ENCODE measurements at regions not wholly inside any gene's neighbourhood (a gene's known extent, or its start where the extent isn't known, plus 50 kb on each side); places are given as distances from the start of the nearest gene placed in this dataset.

DNA sequence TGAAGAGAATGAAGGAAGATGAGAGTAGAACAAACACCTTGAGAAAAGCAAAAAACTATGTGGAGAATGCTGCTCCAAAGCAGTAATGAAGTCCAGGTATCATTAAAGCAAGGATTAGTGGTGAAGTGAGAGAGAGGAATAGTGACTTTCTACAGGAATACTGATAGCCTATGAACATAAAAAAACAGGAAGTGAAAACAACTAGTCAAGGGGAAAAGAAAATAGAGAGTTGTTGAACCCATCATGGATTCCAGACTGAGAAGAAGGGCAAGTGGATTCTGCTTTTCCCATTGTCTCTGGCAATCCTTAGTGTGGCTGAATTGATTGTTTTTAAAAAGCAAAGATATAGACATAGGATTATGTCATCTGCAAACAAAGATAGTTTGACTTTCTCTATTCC, 119.9 kb upstream of the LHX8 start:
- Mint-ChIP-seq H3K4me1 (ENCODE audit: low read depth) (no peaks in the 10 kb centered on the region), H3K9me3 (peaks cover 11% of the 10 kb centered on the region), H3K36me3 (ENCODE audit: low read depth) (no peaks in the 10 kb centered on the region), H3K27me3 (no peaks in the 10 kb centered on the region), H3K27ac (no peak overlapping the region), H3K4me3 (no peak overlapping the region)
- Histone ChIP-seq H3K4me3 (ENCODE audit: low read length) (no peak overlapping the region), H3K36me3 (ENCODE audit: insufficient read depth, low read length) (no peaks in the 10 kb centered on the region), H3K27ac (ENCODE audit: low read depth in 1 of 2, low read length in 2 of 2) (no peak overlapping the region), H3K9me3 (ENCODE audit: control insufficient read depth in 1 of 2, insufficient read depth in 1 of 2, low read length in 2 of 2) (peaks cover 0 to 4% of the 10 kb centered on the region in 2 experiments), H3K4me1 (ENCODE audit: insufficient read depth, low read length) (no peaks in the 10 kb centered on the region), H3K27me3 (ENCODE audit: control insufficient read depth in 1 of 2, insufficient read depth in 2 of 2, low read length in 2 of 2) (no peaks in the 10 kb centered on the region)
- CTCF ChIA-PET: no interaction called here
- TF ChIP-seq, protein P1, sequence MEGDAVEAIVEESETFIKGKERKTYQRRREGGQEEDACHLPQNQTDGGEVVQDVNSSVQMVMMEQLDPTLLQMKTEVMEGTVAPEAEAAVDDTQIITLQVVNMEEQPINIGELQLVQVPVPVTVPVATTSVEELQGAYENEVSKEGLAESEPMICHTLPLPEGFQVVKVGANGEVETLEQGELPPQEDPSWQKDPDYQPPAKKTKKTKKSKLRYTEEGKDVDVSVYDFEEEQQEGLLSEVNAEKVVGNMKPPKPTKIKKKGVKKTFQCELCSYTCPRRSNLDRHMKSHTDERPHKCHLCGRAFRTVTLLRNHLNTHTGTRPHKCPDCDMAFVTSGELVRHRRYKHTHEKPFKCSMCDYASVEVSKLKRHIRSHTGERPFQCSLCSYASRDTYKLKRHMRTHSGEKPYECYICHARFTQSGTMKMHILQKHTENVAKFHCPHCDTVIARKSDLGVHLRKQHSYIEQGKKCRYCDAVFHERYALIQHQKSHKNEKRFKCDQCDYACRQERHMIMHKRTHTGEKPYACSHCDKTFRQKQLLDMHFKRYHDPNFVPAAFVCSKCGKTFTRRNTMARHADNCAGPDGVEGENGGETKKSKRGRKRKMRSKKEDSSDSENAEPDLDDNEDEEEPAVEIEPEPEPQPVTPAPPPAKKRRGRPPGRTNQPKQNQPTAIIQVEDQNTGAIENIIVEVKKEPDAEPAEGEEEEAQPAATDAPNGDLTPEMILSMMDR (IDR thresholded peaks at IDR 0.05): no peak
- POLR2A ChIA-PET: no interaction called here
- DNase-seq: no peak
- no peak for ATAC-seq (ENCODE audit: poor library complexity)
- intact Hi-C loops (cut with DNase I, micrococcal nuclease): no loop called here

DNA sequence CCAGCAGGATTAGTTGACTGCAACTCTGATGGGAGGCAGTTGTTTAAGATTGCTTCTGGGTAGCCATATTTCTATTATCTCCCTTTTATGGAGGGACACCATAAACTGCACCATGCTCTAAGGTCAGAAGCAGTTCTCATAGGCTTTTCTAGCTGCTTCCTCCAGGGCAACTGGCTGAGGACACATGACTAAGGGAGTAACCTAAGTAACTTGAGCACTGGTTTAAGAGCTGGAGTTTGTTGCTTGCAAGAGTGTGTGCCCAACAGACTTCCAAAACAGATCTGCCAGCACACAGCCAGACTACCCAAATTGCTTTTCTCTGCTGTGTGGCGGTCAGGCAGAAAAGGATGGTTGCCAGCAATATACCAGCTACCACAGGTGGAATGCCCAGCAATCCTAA, 111.2 kb upstream of the LHX8 start:
- Histone ChIP-seq H3K36me3 (ENCODE audit: insufficient read depth, low read length) (no peaks in the 10 kb centered on the region), H3K27ac (ENCODE audit: low read depth in 1 of 2, low read length in 2 of 2) (no peak overlapping the region), H3K4me3 (ENCODE audit: low read length) (no peak overlapping the region), H3K9me3 (ENCODE audit: control insufficient read depth in 1 of 2, insufficient read depth in 1 of 2, low read length in 2 of 2) (no peaks in the 10 kb centered on the region), H3K27me3 (ENCODE audit: control insufficient read depth in 1 of 2, insufficient read depth in 2 of 2, low read length in 2 of 2) (no peaks in the 10 kb centered on the region), H3K4me1 (ENCODE audit: insufficient read depth, low read length) (no peaks in the 10 kb centered on the region)
- H3K4me1 Mint-ChIP-seq (ENCODE audit: low read depth): no peaks in the 10 kb centered on the region
- DNase-seq: no peak
- no peaks in the 10 kb centered on the region for H3K36me3 Mint-ChIP-seq (ENCODE audit: low read depth)
- H3K4me3 Mint-ChIP-seq: no peak overlapping the region
- ChIA-PET POLR2A (no interaction called here), CTCF (no interaction called here)
- intact Hi-C loops (cut with DNase I, micrococcal nuclease): no loop called here
- no peak overlapping the region for H3K27ac Mint-ChIP-seq
- no peaks in the 10 kb centered on the region for H3K27me3 Mint-ChIP-seq
- peaks cover 6% of the 10 kb centered on the region for H3K9me3 Mint-ChIP-seq
- TF ChIP-seq, protein P1 (IDR thresholded peaks at IDR 0.05): no peak
- no peak for ATAC-seq (ENCODE audit: poor library complexity)

- Mint-ChIP-seq H3K27ac (no peak overlapping the region), H3K36me3 (ENCODE audit: low read depth) (no peaks in the 10 kb centered on the region), H3K4me3 (no peak overlapping the region), H3K27me3 (no peaks in the 10 kb centered on the region), H3K4me1 (ENCODE audit: low read depth) (no peaks in the 10 kb centered on the region), H3K9me3 (peaks cover 18% of the 10 kb centered on the region)
- TF ChIP-seq, protein P1 (IDR thresholded peaks at IDR 0.05): no peak
- CTCF ChIA-PET: no interaction called here
- no peaks in the 10 kb centered on the region for H3K36me3 ChIP-seq (ENCODE audit: insufficient read depth, low read length)
- H3K27ac ChIP-seq (ENCODE audit: low read depth in 1 of 2, low read length in 2 of 2): no peak overlapping the region
- H3K27me3 ChIP-seq (ENCODE audit: control insufficient read depth in 1 of 2, insufficient read depth in 2 of 2, low read length in 2 of 2): no peaks in the 10 kb centered on the region
- no peaks in the 10 kb centered on the region for H3K4me1 ChIP-seq (ENCODE audit: insufficient read depth, low read length)
- DNase-seq (no peak), ATAC-seq (ENCODE audit: poor library complexity) (no peak)
- intact Hi-C loops (cut with DNase I, micrococcal nuclease): no loop called here
- POLR2A ChIA-PET: no interaction called here
- peaks cover 0 to 4% of the 10 kb centered on the region in 2 experiments for H3K9me3 ChIP-seq (ENCODE audit: control insufficient read depth in 1 of 2, insufficient read depth in 1 of 2, low read length in 2 of 2)
- no peak overlapping the region for H3K4me3 ChIP-seq (ENCODE audit: low read length)
Measured at GRCh38 chr1:75034376-75034775, 99.8 kb upstream of the LHX8 start.
